ENCODE measurements at regions not wholly inside any gene's neighbourhood (a gene's known extent, or its start where the extent isn't known, plus 50 kb on each side); places are given as distances from the start of the nearest gene placed in this dataset.
"Not testable (repeated sequence)": the region's sequence is repeated elsewhere in the genome, so short reads cannot be mapped to it uniquely, and the experiment has no call there.

GRCh38 chr9:13939701-13940490 is 374.0 kb downstream of the NFIB start:
- DNase-seq: no peak

GRCh38 chr9:13939134-13939533 is 374.8 kb downstream of the NFIB start:
- DNase-seq: no peak

DNA sequence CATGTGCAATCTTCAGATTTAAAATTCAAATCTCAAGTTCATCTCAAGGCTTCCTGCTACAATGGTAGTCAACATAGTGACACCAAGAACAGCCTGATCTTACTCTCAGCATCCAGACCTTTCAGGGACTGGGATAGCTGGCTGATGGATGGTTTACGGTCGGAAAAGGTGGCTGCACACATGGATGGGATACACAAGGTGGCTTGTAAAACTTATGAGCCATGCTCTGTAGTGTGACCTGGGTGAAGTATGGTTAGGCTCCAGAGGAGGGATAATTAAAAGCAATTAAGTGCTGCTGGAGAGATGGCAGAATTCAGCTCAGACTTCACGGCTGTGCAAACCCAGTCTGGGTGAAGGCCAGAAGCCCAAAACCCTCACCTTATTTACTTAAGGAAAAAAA is 379.5 kb downstream of the NFIB start:
- no peak for DNase-seq

GRCh38 chr9:13933268-13933656 is 380.7 kb downstream of the NFIB start:
- DNase-seq: no peak

DNA sequence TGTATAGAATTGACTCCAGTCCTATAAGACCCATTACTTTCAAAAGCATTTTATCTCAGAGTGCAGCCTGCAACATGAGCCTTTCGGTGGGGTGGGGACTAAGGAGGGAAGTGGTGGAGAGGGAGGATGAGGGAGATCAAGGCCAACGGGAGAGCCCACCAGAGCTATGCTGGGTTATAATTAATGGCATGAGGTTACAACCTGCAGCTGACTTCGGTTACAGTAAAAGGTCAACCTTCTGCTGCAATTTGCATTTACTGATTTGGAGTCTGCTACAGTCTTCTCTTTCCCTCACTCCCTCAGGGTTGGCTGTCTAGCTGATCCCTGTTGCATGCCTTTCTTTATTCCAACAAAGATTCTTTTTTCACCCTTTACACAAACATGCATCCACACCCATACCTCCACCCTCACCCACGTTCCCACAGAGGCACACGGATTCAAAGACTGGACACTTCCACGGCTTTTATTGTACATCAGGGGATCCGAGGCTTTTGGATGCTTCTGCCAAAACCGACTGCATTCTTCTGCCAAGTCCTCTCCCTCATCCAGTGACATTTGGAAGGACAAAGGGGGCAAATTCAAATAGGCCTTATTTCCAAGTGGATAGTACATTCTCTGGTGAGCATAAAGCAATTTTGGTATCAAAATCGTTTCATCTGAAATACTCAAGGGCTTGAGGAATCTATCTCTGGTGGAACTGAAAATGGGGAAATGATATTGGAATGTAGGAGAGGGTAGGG is 381.2 kb downstream of the NFIB start:
- no peak for DNase-seq

DNA sequence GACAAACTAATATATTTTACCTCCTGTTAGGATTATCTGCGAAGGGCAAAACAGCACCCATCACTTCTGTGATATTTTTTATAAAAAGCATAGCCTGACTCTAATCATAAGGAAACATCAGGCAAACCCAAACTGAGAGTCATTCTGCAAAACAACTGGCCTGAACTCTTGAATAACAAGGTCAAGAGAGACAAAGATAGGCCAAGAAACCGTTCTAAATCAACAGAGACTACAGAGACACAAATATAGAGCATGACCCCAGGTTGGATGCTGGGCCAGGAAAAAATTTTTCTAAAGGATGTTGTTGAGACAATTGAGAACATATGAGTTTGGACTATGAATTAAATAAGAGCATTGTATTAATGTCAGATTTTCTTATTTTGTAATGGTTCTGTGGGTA is 384.9 kb downstream of the NFIB start:
- no peak for DNase-seq

DNA sequence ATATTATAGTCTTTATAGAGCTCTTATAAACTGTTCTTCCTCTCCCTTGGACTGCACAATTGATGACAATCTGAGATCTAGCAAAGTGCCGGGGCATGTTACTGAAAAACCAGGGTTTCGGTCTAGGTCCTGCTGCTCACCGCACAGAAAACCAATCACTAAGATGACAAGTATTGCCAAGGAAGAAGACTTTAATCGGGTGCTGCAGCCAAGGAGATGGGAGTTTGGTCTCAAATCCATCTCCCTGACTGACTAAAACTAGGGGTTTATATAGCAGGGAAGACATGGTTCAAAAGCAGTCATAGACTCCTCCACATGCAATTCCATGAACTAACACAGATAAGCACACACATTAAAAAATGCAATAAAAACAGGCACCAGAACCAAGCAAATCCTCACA is 390.6 kb downstream of the NFIB start:
- DNase-seq: no peak

DNA sequence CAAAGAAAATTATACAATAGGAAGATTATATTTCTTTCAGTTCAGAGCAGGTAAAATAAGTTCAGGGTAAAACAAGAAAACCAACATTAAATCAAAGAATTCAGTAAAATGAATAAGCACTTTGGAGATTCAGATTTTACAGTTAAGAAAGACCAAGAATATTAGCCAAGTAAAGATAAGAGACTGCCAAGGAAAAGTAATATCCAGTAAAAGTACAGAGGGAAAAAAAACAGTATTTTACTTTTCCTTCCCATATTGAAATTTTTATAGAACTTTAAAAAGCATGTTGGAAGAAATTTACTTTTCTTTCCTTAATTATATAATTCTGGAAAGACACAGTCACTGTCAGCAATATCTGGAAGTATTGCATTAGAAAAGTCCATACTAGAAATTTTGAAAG is 393.4 kb downstream of the NFIB start:
- DNase-seq: no peak

GRCh38 chr9:13919401-13919800 is 394.5 kb downstream of the NFIB start:
- DNase-seq: no peak

GRCh38 chr9:13917534-13917933 is 396.4 kb downstream of the NFIB start:
- no peak for DNase-seq

GRCh38 chr9:13915591-13916301 is 398.2 kb downstream of the NFIB start:
- no peak for DNase-seq

DNA sequence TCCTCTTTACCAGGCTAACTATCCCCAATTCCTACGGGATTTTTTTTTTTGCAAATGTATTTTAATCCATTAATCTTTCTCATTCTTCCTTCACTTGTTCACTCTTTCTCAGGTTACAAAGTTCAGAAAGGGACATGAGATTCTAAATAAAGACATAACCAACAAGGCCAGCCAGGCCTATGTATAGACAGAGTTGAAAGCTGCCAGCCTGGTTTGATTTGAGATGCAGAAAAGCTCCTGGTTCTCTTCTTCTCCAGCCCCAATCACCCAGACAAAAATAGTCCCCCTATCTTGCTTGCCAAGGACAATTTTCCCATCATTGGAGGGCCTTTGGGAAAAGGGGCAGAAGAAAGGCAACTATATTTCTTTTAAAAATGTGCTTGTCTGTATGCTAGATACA is 398.8 kb downstream of the NFIB start:
- DNase-seq: no peak

GRCh38 chr9:13911473-13911872 is 402.5 kb downstream of the NFIB start:
- peak; percentile 5 for DNase-seq

GRCh38 chr9:13907842-13908241 is 406.1 kb downstream of the NFIB start:
- not testable (repeated sequence) for DNase-seq

- DNase-seq: no peak
Measured at GRCh38 chr9:13904746-13905145, 409.2 kb downstream of the NFIB start.

- no peak for DNase-seq
Measured at GRCh38 chr9:13904311-13904710, 409.6 kb downstream of the NFIB start.

DNA sequence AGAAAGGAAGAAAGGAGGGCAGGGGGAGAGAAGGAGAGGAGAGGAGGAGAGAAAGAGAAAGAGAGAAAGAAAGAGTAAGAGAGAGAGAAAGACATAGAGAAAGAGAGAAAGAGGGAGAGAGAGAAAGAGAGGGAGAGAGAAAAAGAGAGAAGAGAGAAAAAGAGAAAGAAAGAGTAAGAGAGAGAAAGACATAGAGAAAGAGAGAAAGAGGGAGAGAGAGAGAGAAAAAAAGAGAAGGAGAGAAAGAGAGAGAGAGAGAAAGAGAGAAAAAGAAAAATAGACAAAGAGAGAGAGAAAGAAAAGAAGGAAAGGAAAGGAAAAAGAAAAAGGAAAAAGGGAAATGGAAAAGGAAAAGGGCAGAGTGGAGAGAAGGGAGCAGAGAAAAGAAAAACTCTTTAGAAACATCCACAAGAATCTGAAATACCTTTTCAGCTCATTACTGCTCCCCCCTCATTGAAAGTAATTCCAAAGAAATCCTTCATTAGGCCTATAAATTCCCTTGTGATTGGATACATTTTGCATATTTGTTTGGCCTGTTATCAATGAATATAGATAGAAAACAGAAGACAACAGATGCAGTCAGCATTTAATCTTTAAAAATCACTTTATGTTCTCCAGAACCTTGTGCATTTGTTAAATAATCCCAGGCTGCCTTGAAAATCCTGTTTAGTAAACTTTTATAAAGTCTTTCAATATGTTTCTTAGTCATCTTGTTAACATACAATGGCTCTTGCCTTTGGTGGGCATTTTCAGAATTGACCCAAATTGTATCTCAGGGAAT is 411.5 kb downstream of the NFIB start:
- DNase-seq: no peak

GRCh38 chr9:13901176-13901575 is 412.8 kb downstream of the NFIB start:
- DNase-seq: no peak

DNA sequence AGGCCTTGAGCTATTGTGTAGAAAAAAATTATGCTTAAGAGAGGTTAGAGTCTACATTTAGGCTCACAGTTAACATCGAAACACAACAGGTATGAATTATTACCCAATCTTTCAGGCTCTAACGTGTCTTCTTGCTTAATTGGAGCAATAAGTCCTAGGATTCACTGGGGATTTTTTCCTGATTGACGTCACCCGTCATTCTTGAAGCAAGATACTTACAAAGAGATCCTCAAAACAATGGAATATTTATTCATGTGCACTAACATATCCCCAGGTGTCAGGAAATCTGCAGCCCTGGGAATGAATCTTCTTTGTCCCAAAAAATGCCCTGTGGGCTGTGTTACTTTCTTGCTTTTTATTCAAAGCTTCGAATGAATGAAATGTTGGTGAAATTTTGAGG is 413.5 kb downstream of the NFIB start:
- no peak for DNase-seq

DNA sequence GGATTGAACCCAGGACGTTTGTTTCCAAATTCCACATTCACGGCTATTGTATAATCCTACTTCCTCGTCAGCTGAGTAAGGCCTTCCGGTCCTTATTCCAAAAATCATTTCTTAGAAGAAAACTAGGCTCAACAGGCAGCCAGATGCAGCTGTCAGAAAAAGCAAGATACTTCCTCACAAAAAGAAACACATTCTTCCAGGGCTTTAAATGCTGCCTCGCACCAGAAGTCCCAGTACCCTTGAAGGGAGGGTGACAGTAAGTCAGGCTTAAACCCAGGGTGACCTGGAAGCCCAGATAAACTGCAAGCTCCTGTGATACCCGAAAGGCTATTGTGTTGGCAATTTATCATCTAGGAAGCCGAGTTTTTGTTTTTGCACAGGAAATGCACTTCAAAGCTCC is 414.0 kb downstream of the NFIB start:
- DNase-seq: no peak

GRCh38 chr9:13898957-13899356 is 415.0 kb downstream of the NFIB start:
- DNase-seq: no peak

DNA sequence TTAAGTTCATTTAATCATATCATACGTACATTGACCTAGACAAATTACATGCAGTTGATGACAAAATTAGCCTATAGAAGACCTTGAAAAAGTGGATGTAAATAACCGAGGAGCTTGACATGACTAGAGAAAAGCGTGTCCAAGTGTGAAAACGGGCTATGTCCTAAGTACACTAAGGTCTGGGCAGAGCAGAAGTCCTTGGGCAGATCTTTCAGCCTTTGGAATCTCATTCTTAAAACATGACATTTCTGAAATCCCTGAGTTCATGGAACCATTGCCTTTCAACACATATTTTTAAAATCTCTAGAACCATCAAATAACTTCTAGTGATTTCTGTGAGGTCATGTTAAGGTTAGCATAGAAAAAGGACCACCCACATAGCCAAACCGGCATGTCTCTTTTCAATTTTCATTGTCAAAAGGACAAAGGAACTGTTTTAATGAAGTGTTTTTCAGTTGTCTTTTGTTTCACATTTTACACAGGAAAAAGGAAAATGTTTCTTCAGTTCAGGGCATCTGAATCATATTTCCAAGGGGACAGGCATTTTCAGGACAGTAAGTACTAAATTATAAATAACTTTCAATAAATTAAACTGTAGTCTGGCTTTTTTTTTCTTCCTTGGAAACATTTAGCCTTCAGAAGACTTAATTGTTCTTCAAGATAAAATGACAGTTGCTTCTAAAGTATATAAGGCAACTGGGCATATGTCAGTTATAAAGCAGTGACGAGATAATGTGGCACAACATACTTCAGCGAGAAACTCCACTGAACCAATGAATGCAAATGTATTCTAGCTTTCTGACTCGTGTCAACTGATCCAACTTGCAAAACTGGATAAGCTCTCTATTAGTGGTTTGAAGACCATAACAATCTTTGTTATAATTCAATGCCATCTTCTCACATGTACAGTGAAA is 416.8 kb downstream of the NFIB start:
- no peak for DNase-seq

All from NCI-H2029 (cell line).